Astrocyte (in vitro differentiated cells and primary cell): ENCODE measurements at regions not wholly inside any gene's neighbourhood (a gene's known extent, or its start where the extent isn't known, plus 50 kb on each side); places are given as distances from the start of the nearest gene placed in this dataset.

Source experiments
- CTCF ChIP-seq: IDR thresholded peaks from 2 replicates; pipeline ENCODE4 v1.5.1; 2011; ENCODE audit warnings: low read depth, mild to moderate bottlenecking, inconsistent platforms, low read length, moderate library complexity; ENCODE audit not compliant: insufficient read depth
- EZH2 ChIP-seq: IDR thresholded peaks from 2 replicates; pipeline ENCODE4 v1.6.1; 2012; ENCODE audit warnings: mild to moderate bottlenecking, low read length, inconsistent platforms; ENCODE audit not compliant: insufficient read depth

GRCh38 chr11:15805726-15806125 is 550.6 kb downstream of the SOX6 start:
- TF ChIP-seq CTCF (no peak), EZH2 (no peak)
